NCI-H2107 (cell line): ENCODE measurements at regions not wholly inside any gene's neighbourhood (a gene's known extent, or its start where the extent isn't known, plus 50 kb on each side); places are given as distances from the start of the nearest gene placed in this dataset.
"Not testable (repeated sequence)": the region's sequence is repeated elsewhere in the genome, so short reads cannot be mapped to it uniquely, and the experiment has no call there.

Source experiments
- DNase-seq: peaks from one replicate; lab custom pipeline; 2025; lab: John Stamatoyannopoulos, UW

DNA sequence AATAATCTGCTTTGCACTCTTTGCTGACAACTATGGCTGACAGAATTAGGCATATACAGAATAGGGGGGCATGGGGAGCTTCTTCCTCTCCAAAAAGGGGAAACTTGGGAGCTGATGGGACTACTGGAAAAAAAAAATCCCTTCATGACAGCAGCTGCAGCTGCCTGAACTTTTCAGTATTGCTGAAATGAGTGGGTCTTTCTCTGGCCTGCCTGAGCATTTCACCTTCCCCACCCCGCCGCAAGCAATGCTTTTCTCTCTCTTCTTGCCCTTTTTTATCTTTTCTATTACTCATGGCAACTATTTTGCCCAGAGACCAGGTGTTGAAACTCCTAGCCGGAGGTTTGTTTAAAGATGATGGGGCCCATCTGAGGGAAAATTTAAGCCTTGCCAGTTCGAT lies 244.9 kb downstream of the SEMA3D start:
- DNase-seq: no peak

DNA sequence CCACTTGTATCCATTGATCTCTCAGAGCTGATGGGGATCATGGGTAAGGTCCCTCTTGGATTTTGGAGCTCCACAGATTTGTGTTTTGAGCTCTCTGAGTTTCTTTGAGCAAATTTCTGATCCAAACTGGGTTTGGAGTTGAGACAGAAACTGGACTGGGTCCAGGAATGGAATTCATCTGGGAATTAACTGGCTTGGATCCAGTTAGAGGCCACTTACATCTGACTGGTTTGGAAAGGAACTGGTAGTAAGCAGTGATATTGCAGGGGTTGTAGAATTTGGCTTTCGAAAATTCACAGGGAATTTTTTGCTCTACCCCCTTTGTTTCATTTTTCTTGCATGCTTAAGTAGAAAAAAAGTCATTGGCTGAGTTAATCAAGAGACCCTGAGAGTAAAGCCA lies 245.6 kb downstream of the SEMA3D start:
- DNase-seq: no peak

- no peak for DNase-seq
Measured at GRCh38 chr7:84939888-84940287, 247.0 kb downstream of the SEMA3D start.

DNA sequence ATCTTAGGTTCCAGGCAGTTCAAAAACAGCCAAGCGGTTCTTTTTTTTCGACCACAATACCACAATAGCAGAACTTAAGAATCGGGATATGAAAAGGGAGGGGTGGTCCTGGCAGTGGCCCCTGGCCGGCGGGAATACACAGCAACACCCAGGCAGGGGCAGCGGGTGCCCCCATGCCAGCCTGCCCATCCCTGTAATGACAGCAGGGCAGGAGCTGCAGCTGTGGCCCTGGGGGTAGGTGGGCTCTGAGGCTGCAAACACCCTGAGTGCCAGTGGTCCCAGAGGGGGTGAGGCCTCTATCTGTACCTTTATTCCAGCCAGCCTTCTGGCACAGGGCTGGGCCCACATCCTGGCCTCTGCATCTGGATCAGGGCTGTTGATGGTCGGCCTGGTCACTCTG lies 247.4 kb downstream of the SEMA3D start:
- no peak for DNase-seq

DNA sequence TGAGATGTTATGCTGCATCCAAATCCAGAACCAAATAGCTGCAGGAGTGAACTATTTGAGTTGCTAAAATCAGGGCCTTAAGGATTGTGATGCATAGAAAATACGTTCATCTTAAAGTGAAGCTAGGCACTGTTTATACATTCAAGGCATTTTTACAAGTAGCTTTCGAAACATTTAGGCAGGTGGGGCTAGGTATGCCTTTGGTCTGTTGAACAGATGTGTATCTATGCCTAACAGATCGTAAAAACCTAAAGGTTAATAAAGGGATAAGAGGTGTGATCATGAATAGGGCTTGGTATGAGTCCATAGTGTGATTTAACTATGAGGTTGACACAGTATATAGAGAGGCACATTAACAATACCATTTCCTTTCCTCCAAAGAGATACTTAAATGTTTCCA lies 262.5 kb downstream of the SEMA3D start:
- no peak for DNase-seq

DNA sequence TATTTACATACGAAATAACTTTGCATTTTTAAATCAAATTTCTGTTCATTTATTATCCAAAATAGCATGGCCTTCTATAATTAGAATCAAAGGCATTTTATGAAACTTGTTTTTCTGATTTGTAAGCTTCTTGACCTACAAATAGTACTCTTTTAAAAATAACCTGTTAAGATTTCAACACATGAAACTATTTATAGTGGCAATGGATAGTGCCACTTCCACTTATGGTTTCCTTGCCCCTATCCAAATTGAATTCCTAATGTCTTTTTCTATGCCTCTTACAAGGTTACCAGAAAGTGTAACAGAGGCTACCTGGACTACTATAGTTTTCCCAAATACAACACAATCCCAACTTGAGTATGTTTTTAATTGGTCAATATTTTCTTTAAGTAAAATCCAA lies 263.5 kb downstream of the SEMA3D start:
- no peak for DNase-seq

GRCh38 chr7:84921154-84921553 lies 265.7 kb downstream of the SEMA3D start:
- DNase-seq: no peak

DNA sequence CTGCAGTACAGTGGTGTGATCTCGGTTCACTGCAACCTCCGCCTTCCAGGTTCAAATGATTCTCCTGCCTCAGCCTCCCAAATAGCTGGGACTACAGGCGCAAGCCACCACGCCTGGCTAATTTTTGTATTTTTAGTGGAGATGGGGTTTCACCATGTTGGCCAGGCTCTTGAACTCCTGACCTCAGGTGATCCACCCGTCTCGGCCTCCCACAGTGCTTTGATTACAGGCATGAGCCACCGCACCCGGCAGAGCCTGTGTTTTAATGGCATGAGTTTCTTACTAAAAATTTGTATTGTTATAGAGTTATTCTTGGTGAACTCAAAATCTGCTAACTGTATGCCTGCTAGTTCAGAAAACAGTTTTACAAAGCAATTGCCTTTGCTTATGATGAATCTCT lies 269.9 kb downstream of the SEMA3D start:
- not testable (repeated sequence) for DNase-seq

DNA sequence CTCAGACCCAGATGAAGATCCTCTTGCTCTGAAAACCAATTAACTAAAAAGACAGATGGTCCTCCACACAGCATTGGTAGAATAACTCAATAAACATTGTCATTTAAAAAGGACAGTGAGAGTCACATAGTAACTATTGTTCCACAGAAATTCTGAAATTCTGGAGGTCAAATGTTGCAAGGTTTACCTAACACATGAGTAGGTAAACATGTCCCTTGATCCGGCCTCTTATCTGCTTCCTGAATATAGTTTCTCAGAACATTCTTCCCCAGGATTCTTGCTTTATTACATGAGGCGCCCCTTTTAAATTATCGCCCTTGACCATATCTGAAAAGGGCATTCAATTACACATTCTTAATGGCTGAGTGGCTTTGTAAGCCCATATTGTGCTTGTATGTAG lies 270.7 kb downstream of the SEMA3D start:
- no peak for DNase-seq

- DNase-seq: no peak
Measured at GRCh38 chr7:84914598-84914997, 272.3 kb downstream of the SEMA3D start.

GRCh38 chr7:84913731-84914130 lies 273.1 kb downstream of the SEMA3D start:
- DNase-seq: no peak

DNA sequence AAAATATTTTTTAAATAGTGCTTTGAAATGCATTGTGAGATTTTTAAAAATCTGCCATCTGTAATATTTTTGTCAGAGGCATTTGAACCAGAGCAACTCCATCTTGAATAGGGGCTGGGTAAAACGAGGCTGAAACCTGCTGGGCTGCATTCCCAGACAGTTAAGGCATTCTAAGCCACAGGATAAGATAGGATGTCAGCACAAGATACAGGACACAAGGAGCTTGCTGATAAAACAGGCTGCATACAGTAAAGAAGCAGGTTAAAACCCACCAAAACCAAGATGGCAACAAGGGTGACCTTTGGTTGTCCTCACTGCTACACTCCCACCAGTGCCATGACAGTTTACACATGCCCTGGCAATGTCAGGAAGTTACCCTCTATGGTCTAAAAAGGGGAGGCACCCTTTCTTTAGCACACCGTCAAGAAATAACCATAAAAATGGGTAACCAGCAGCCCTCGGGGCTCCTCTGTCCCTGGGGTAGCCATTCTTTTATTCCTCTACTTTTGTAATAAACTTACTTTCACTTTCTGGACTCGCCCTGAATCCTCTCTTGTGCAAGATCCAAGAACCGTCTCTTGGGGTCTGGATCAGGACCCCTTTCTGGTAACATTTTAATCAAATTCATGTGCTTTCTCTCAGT lies 273.7 kb downstream of the SEMA3D start:
- DNase-seq: no peak

- no peak for DNase-seq
Measured at GRCh38 chr7:84912537-84912936, 274.3 kb downstream of the SEMA3D start.

DNA sequence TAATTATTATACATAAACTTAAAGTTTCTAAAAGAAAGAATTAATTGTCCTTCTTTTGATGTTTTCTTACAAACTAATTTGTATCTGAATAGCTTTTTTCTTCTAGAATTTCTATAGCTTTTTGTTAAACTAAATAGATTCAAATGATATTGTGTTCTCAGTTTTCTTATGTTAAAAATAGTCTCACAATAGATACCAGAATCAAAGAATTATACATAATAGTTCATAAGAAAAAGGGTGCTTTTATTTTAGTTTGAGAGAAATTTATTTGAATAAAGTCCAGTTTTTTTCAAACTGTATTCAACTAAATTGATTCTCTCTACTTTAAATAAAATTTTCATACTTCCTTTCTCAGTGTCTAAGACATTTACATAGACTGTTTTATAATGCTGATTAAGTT lies 274.8 kb downstream of the SEMA3D start:
- no peak for DNase-seq

GRCh38 chr7:84911077-84911476 lies 275.8 kb downstream of the SEMA3D start:
- DNase-seq: no peak

GRCh38 chr7:84910322-84910721 lies 276.5 kb downstream of the SEMA3D start:
- not testable (repeated sequence) for DNase-seq

- no peak for DNase-seq
Measured at GRCh38 chr7:84908196-84908793, 278.6 kb downstream of the SEMA3D start.

- no peak for DNase-seq
Measured at GRCh38 chr7:84906889-84907288, 280.0 kb downstream of the SEMA3D start.

DNA sequence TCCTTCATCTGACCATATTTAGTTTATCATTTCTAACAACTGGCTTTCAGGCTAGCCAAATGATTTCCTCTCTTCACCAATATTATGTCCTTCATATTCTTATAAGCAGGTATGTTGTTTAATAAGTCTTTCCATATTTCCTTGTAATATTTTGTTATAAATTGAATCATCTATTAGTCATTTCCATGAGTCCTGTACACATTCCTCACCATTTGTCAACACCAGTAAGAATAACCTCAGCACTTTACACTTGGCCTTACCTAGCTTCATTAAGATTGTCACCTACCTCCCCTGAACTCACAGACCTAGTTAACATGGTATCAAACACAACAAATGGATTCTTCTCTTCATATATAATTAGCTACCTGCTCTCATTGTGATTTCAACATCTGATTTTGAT lies 282.3 kb downstream of the SEMA3D start:
- no peak for DNase-seq

DNA sequence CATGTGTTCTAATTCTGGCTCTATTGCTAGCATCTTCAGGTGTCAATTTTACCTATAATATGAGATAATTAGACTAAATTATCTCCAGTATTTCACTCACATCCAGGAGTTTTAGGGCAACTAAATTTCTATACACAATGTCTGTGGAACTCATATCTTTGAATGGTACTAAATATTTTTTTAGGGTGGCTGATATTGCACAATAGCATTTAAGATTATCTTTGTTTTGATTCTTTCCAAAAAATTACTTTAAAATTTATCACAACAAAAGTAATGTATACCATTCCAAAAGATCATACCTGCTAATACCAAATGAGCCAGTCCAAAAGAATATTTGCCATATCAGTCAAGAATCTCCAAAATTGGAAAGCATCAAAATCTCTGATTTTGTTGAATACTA lies 285.5 kb downstream of the SEMA3D start:
- DNase-seq: no peak

DNA sequence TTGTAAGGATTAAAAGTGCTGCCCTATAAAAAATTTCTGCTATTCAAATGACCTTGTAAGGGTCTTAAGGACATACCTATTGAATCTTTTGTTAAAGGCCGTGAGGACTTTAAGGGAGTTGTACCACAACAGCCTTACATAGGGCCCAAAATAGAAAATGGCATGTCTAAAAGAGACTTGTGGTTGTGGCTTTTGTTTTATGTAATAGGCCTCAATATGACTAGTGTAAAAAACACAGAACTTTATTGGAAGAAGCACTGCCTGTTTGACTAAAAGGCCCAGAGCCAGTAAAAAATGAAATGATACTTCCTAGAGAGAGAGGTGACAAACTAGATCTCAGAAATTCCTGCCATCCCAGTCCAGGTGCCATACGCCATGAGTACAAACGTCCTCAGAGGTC lies 286.6 kb downstream of the SEMA3D start:
- DNase-seq: no peak

DNA sequence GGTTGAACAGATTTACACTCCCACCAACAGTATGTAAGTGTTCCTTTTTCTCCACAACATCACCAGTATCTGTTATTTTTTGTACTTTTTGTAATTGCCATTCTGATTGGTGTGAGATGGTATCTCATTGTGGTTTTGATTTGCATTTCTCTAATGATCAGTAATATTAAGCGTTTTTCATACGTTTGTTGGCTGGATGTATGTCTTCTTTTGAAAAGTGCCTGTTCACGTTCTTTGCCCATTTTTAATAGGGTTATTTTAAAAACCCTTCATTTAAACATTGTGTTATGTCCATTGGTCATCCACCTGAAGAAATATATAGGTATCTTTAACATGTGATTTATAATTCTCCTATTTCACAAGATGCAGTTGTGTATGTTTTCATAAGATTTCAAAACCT lies 291.3 kb downstream of the SEMA3D start:
- DNase-seq: no peak

- not testable (repeated sequence) for DNase-seq
Measured at GRCh38 chr7:84883570-84883969, 303.3 kb downstream of the SEMA3D start.

DNA sequence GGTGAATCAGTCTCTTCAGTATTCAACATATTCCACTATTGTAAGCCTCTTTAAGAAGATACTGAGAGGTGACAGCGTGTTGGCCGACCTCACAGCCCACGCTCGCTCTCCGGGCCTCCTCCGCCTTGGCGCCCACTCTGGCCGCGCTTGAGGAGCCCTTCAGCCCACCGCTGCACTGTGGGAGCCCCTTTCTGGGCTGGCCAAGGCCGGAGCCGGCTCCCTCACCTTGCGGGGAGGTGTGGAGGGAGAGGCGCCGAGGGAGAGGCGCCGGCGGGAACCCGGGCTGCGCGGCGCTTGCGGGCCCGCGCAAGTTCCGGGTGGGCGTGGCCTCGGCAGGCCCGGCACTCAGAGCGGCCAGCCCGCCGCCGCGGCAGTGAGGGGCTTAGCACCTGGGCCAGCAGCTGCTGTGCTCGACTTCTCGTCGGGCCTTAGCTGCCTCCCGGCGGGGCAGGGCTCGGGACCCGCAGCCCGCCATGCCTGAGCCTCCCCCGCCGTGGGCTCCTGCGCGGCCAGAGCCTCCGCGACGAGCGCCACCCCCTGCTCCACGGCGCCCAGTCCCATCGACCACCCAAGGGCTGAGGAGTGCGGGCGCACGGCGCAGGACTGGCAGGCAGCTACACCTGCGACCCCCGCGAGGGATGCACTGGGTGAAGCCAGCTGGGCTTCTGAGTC lies 306.4 kb downstream of the SEMA3D start:
- not testable (repeated sequence) for DNase-seq
